ENCODE measurements at regions not wholly inside any gene's neighbourhood (a gene's known extent, or its start where the extent isn't known, plus 50 kb on each side); places are given as distances from the start of the nearest gene placed in this dataset.
"Not testable (repeated sequence)": the region's sequence is repeated elsewhere in the genome, so short reads cannot be mapped to it uniquely, and the experiment has no call there.

GRCh38 chr12:84218406-84218805 is 694.2 kb downstream of the SLC6A15 start:
- no peak for DNase-seq

- no peak for DNase-seq
These were observed 710.6 kb downstream of the SLC6A15 start for GRCh38 chr12:84201976-84202375.

GRCh38 chr12:84198294-84198946 is 714.2 kb downstream of the SLC6A15 start:
- no peak for DNase-seq

GRCh38 chr12:84191779-84192178 is 720.8 kb downstream of the SLC6A15 start:
- no peak for DNase-seq

GRCh38 chr12:84186433-84186832 is 726.2 kb downstream of the SLC6A15 start:
- no peak for DNase-seq

- no peak for DNase-seq
These were observed 729.0 kb downstream of the SLC6A15 start for GRCh38 chr12:84183576-84183975.

GRCh38 chr12:84174115-84174514 is 738.5 kb downstream of the SLC6A15 start:
- no peak for DNase-seq

GRCh38 chr12:84172823-84173424 is 739.7 kb downstream of the SLC6A15 start:
- no peak for DNase-seq

GRCh38 chr12:84166812-84167211 is 745.8 kb downstream of the SLC6A15 start:
- DNase-seq: no peak

GRCh38 chr12:84165998-84166571 is 746.5 kb downstream of the SLC6A15 start:
- DNase-seq: no peak

- DNase-seq: no peak
These were observed 751.3 kb downstream of the SLC6A15 start for GRCh38 chr12:84161296-84161695.

GRCh38 chr12:84159260-84159659 is 753.3 kb downstream of the SLC6A15 start:
- no peak for DNase-seq

- DNase-seq: no peak
These were observed 755.4 kb downstream of the SLC6A15 start for GRCh38 chr12:84157170-84157569.

- DNase-seq: not testable (repeated sequence)
These were observed 757.3 kb downstream of the SLC6A15 start for GRCh38 chr12:84154991-84155930.

- not testable (repeated sequence) for DNase-seq
These were observed 758.1 kb downstream of the SLC6A15 start for GRCh38 chr12:84154439-84154990.

GRCh38 chr12:84150201-84150600 is 762.4 kb downstream of the SLC6A15 start:
- no peak for DNase-seq

- DNase-seq: no peak
These were observed 764.3 kb downstream of the SLC6A15 start for GRCh38 chr12:84148335-84148734.

- no peak for DNase-seq
These were observed 775.7 kb downstream of the SLC6A15 start for GRCh38 chr12:84136862-84137367.

- no peak for DNase-seq
These were observed 776.9 kb downstream of the SLC6A15 start for GRCh38 chr12:84135586-84136279.

GRCh38 chr12:84134797-84135366 is 777.7 kb downstream of the SLC6A15 start:
- DNase-seq: no peak

- DNase-seq: no peak
These were observed 781.5 kb downstream of the SLC6A15 start for GRCh38 chr12:84131076-84131475.

Measured in inflammatory macrophage (primary cell).